KOPT-K1 (cell line): ENCODE measurements at regions not wholly inside any gene's neighbourhood (a gene's known extent, or its start where the extent isn't known, plus 50 kb on each side); places are given as distances from the start of the nearest gene placed in this dataset.
"Not testable (repeated sequence)": the region's sequence is repeated elsewhere in the genome, so short reads cannot be mapped to it uniquely, and the experiment has no call there.

Source experiments
- H3K27ac ChIP-seq: fragments of 200-600 bp; sonication (generic); 2 replicates; pipeline ENCODE4 v1.5.1; 2016; ENCODE audit warnings: antibody characterized with exemption, mild to moderate bottlenecking, low read depth, low read length; ENCODE audit not compliant: poor library complexity, severe bottlenecking
- H3K36me3 ChIP-seq: fragments of 200-600 bp; sonication (generic); 2 replicates; pipeline ENCODE4 v1.5.1; 2017; ENCODE audit warnings: antibody characterized with exemption, mild to moderate bottlenecking, low read length, moderate library complexity; ENCODE audit not compliant: insufficient read depth
- H3K9me3 ChIP-seq: fragments of 200-600 bp; sonication (generic); 2 replicates; pipeline ENCODE4 v1.5.1; 2017; ENCODE audit warnings: antibody characterized with exemption, low read length, mild to moderate bottlenecking; ENCODE audit not compliant: insufficient read depth, poor library complexity, severe bottlenecking

DNA sequence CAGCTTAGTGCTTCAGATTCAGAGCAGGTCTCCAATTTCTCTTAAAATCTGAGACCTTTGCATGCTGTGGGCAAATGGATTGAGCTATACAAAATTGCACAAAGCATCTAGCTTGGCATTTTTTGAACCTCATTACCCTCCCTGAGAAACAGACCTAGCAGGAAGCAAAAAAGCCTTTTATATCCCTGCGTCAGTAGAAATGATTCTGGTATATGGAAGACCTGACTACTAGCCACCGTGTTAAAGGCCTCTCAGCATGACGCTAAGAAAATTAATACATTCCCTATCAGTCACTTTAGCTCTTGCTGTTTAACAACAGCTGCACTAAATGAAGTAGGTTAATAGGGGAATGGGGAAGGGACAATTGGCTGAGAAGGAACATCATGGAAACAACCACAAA is 110.7 kb upstream of the SMLR1 start:
- Histone ChIP-seq H3K9me3 (peaks cover 4% of the 10 kb centered on the region), H3K27ac (no peak overlapping the region), H3K36me3 (no peaks in the 10 kb centered on the region)

DNA sequence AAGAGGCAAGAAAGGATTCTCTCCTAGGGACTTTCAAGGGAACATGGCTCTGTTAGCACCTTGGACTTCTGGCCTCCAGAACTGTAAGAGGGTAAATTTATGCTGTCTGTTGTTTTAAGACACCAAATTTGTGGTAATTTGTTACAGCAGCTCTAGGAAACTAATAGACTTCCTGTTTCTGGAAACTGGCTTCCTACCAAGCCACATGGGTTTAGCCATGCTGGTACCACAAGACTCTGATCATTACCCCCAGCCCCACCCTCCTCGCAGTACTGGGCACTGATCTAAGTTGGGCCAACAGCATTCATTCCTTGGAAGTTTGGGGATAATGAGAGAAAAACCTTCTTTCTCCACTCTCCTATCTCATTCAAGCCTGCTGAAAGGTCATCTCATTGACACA is 109.5 kb upstream of the SMLR1 start:
- Histone ChIP-seq H3K27ac (no peak overlapping the region), H3K36me3 (no peaks in the 10 kb centered on the region), H3K9me3 (peaks cover 4% of the 10 kb centered on the region)

DNA sequence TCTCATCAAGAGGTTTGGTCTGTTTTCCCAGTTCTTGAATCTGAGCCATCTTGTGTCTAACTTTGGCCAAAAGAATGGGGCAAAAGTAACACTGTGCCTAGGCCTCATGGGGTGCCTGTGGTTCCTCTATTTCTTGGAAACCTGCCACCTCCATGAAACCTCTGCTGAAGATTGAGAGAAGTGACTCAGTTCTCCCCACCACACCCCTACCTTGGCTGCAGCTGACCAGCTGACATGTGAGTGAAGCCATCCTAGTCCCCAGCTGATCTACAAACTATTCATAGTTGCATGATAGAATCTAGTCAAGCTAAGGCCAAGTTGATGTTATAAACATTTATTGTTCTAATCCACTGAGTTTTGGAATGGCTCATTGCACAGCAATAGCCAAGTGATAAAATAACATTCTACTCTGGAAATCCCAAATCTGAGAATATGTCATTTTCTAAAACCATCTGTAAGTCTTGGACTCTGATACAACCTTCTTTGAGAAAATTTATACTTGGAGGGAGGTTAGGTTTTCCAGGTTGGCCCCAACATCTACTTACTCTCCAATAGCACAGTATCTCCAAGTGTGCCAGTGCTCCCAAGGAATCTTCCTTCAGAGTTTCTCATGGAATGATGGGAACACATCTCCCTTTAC is 107.0 kb upstream of the SMLR1 start:
- H3K27ac ChIP-seq: no peak overlapping the region
- H3K9me3 ChIP-seq: peaks cover 4% of the 10 kb centered on the region
- no peaks in the 10 kb centered on the region for H3K36me3 ChIP-seq

DNA sequence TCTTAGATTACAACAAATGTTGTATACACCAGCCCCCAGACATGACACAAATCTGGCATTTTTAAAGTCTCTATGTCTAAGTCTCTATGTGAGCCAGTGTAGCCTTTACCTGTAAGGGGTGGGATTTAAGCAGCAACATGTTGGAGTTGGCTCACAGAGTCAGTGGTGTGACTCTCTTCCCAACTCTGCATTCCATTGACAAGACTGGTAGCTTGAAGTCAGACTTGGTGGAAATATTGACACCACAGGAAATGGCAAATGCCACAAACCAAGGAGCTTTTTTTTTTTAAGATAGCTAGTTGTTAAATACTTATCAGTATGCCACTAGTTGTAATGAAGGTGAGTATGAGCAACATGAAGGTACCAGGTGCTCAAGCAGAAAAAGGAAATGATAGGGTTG is 103.1 kb upstream of the SMLR1 start:
- H3K36me3 ChIP-seq: no peaks in the 10 kb centered on the region
- H3K9me3 ChIP-seq: peaks cover 4% of the 10 kb centered on the region
- no peak overlapping the region for H3K27ac ChIP-seq

DNA sequence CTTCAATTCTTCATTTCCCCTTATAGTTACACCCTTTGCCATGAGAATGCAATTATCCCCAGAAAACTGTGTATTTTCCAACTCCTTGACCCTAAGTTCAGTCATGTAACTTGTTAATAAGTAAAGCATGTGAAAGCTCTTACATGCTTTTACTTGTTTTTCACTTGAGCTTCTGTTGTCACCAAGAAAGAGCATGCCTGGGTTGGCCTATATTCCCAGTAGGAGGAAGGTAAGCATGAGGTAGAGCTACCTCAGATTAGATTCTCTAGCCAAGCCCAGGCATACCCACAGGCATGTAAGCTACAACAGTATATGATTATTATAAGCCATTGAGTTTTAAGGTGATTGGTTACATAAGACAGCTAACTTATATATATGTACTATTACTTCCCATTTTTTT is 101.7 kb upstream of the SMLR1 start:
- Histone ChIP-seq H3K27ac (no peak overlapping the region), H3K36me3 (no peaks in the 10 kb centered on the region), H3K9me3 (peaks cover 4% of the 10 kb centered on the region)

GRCh38 chr6:130728064-130728463 is 99.1 kb upstream of the SMLR1 start:
- not testable (repeated sequence) for H3K9me3 ChIP-seq, H3K36me3 ChIP-seq, H3K27ac ChIP-seq

DNA sequence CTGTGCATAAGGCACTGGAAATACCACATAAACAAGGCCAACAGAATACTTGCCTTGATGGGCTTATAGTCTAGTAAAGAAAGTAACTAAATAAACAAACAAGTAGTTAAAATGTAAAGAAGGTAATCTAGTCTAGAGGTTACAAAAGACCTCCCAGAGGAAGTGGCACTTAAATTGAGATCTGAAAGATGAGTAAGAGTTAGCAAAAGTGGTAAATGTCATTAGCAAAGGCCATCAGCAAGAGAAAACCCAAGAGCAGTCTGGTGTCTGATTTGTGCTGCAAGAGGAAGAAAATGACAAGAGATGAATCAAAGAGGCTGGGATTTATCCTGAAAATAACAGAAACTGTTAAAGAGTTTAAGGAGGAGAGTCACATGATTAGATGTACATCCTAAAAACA is 96.6 kb upstream of the SMLR1 start:
- peaks cover 4% of the 10 kb centered on the region for H3K9me3 ChIP-seq
- H3K27ac ChIP-seq: no peak overlapping the region
- no peaks in the 10 kb centered on the region for H3K36me3 ChIP-seq

DNA sequence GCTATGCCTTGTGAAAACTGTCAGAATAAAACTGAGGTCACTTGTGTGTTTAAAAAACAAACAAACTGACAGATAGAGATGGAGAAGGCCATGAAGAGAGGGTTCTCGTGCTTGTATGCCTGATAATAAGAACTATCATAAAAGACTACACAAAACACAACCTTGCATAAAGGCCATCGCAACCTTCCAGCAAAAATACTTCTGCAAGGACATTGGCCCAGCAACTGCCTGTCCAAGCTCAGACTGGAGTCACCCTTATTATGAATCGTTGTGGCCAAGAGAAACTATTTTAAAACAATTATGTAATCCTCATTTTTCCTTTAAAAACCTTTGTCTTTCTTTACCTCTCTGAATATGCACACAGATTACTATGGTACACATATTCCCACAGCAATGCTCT is 93.0 kb upstream of the SMLR1 start:
- H3K27ac ChIP-seq: no peak overlapping the region
- H3K36me3 ChIP-seq: no peaks in the 10 kb centered on the region
- no peaks in the 10 kb centered on the region for H3K9me3 ChIP-seq

GRCh38 chr6:130740308-130740707 is 86.9 kb upstream of the SMLR1 start:
- Histone ChIP-seq H3K27ac (no peak overlapping the region), H3K9me3 (no peaks in the 10 kb centered on the region), H3K36me3 (no peaks in the 10 kb centered on the region)

DNA sequence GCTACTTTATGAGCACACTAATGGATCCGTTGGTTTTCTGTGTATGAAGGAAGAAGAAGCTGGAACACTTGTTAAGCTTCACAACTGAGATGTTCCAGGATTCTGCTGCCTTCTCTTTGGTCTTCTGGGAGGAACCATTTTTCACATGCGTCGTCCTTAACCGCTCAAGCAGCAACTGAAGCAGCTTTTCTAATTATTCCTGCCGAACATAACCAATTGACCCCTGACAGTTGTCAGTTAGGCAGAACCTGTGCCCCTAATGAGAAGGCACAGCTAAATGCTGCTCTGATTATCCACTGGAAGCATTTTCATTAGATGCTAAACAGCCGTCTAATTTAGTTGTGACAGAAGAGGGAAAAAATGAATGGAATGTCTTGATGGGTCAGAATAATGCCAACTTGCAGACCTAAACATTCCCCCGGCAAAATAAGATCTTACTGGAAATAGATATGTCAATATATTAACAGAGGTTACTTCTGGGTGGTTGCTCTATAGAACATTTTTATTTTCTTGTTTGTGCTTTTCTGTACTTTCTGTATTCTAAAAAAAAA is 85.0 kb upstream of the SMLR1 start:
- Histone ChIP-seq H3K27ac (no peak overlapping the region), H3K36me3 (no peaks in the 10 kb centered on the region), H3K9me3 (no peaks in the 10 kb centered on the region)

- Histone ChIP-seq H3K36me3 (no peaks in the 10 kb centered on the region), H3K27ac (no peak overlapping the region), H3K9me3 (no peaks in the 10 kb centered on the region)
Measured at GRCh38 chr6:130743175-130743574, 84.0 kb upstream of the SMLR1 start.

GRCh38 chr6:130744576-130745366 is 82.4 kb upstream of the SMLR1 start:
- H3K27ac ChIP-seq: no peak overlapping the region
- H3K9me3 ChIP-seq: peaks cover 12% of the 10 kb centered on the region
- H3K36me3 ChIP-seq: no peaks in the 10 kb centered on the region

DNA sequence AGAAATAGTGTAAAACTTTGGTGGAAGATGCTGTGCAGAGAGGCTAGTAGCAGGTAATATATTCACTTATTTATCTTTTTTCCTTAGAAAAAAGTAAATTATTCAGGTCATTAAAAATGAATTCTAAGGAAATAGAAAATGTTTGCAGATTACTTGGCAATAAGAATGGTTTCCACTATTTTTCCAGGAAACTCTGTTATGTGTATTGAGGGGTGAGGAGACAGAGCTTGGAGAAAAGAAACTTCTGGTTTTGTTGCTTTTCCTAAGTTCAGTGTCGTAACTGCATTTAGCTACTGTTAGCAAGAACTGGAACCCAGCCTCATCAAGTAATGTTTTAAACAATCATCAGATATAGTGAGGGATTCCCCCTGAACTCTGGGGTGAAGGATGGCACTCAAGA is 79.2 kb upstream of the SMLR1 start:
- Histone ChIP-seq H3K36me3 (no peaks in the 10 kb centered on the region), H3K9me3 (peaks cover 20% of the 10 kb centered on the region), H3K27ac (no peak overlapping the region)

- Histone ChIP-seq H3K27ac (no peak overlapping the region), H3K36me3 (no peaks in the 10 kb centered on the region), H3K9me3 (peaks cover 20% of the 10 kb centered on the region)
Measured at GRCh38 chr6:130749402-130749801, 77.8 kb upstream of the SMLR1 start.

- Histone ChIP-seq H3K36me3 (no peaks in the 10 kb centered on the region), H3K9me3 (peaks cover 20% of the 10 kb centered on the region), H3K27ac (no peak overlapping the region)
Measured at GRCh38 chr6:130752267-130752666, 74.9 kb upstream of the SMLR1 start.
